ENCODE measurements at regions not wholly inside any gene's neighbourhood (a gene's known extent, or its start where the extent isn't known, plus 50 kb on each side); places are given as distances from the start of the nearest gene placed in this dataset.

GRCh38 chr10:21334891-21335696 lies 190.4 kb downstream of the SKIDA1 start:
- Mint-ChIP-seq H3K4me1 (ENCODE audit: low read depth) (no peaks in the 10 kb centered on the region), H3K36me3 (ENCODE audit: low read depth) (no peaks in the 10 kb centered on the region), H3K27ac (no peak overlapping the region), H3K4me3 (no peak overlapping the region), H3K27me3 (ENCODE audit: low read depth) (no peaks in the 10 kb centered on the region), H3K9me3 (peaks cover 3% of the 10 kb centered on the region)

- no peaks in the 10 kb centered on the region for H3K36me3 Mint-ChIP-seq (ENCODE audit: low read depth)
- H3K27me3 Mint-ChIP-seq (ENCODE audit: low read depth): no peaks in the 10 kb centered on the region
- no peak overlapping the region for H3K27ac Mint-ChIP-seq
Measured at GRCh38 chr10:21330628-21331020, 194.9 kb downstream of the SKIDA1 start.

GRCh38 chr10:21329995-21330627 lies 195.4 kb downstream of the SKIDA1 start:
- no peak overlapping the region for H3K4me3 Mint-ChIP-seq
- H3K9me3 Mint-ChIP-seq: no peaks in the 10 kb centered on the region
- H3K27me3 Mint-ChIP-seq (ENCODE audit: low read depth): no peaks in the 10 kb centered on the region
- no peaks in the 10 kb centered on the region for H3K4me1 Mint-ChIP-seq (ENCODE audit: low read depth)
- no peak overlapping the region for H3K27ac Mint-ChIP-seq
- H3K36me3 Mint-ChIP-seq (ENCODE audit: low read depth): no peaks in the 10 kb centered on the region

More at GRCh38 chr10:21330628-21331020, 194.9 kb downstream of the SKIDA1 start:
- Mint-ChIP-seq H3K9me3 (no peaks in the 10 kb centered on the region), H3K4me1 (ENCODE audit: low read depth) (no peaks in the 10 kb centered on the region), H3K4me3 (no peak overlapping the region)

- Mint-ChIP-seq H3K36me3 (ENCODE audit: low read depth) (no peaks in the 10 kb centered on the region), H3K27ac (no peak overlapping the region), H3K9me3 (no peaks in the 10 kb centered on the region), H3K4me1 (ENCODE audit: low read depth) (no peaks in the 10 kb centered on the region), H3K27me3 (ENCODE audit: low read depth) (no peaks in the 10 kb centered on the region), H3K4me3 (no peak overlapping the region)
Measured at GRCh38 chr10:21327289-21327993, 198.0 kb downstream of the SKIDA1 start.

- no peaks in the 10 kb centered on the region for H3K9me3 Mint-ChIP-seq
- H3K27me3 Mint-ChIP-seq (ENCODE audit: low read depth): no peaks in the 10 kb centered on the region
- H3K27ac Mint-ChIP-seq: no peak overlapping the region
- no peaks in the 10 kb centered on the region for H3K4me1 Mint-ChIP-seq (ENCODE audit: low read depth)
- H3K36me3 Mint-ChIP-seq (ENCODE audit: low read depth): no peaks in the 10 kb centered on the region
- no peak overlapping the region for H3K4me3 Mint-ChIP-seq
Measured at GRCh38 chr10:21326594-21327288, 198.7 kb downstream of the SKIDA1 start.

GRCh38 chr10:21318540-21319167 lies 206.8 kb downstream of the SKIDA1 start:
- no peaks in the 10 kb centered on the region for H3K9me3 Mint-ChIP-seq
- no peak overlapping the region for H3K4me3 Mint-ChIP-seq
- no peak overlapping the region for H3K27ac Mint-ChIP-seq
- no peaks in the 10 kb centered on the region for H3K36me3 Mint-ChIP-seq (ENCODE audit: low read depth)
- H3K4me1 Mint-ChIP-seq (ENCODE audit: low read depth): no peaks in the 10 kb centered on the region
- H3K27me3 Mint-ChIP-seq (ENCODE audit: low read depth): no peaks in the 10 kb centered on the region

GRCh38 chr10:21317902-21318301 lies 207.6 kb downstream of the SKIDA1 start:
- Mint-ChIP-seq H3K9me3 (no peaks in the 10 kb centered on the region), H3K4me1 (ENCODE audit: low read depth) (no peaks in the 10 kb centered on the region), H3K27ac (no peak overlapping the region), H3K36me3 (ENCODE audit: low read depth) (no peaks in the 10 kb centered on the region), H3K4me3 (no peak overlapping the region), H3K27me3 (ENCODE audit: low read depth) (no peaks in the 10 kb centered on the region)

GRCh38 chr10:21315645-21316220 lies 209.7 kb downstream of the SKIDA1 start:
- Mint-ChIP-seq H3K27me3 (ENCODE audit: low read depth) (no peaks in the 10 kb centered on the region), H3K27ac (no peak overlapping the region), H3K4me1 (ENCODE audit: low read depth) (no peaks in the 10 kb centered on the region), H3K4me3 (no peak overlapping the region), H3K9me3 (no peaks in the 10 kb centered on the region), H3K36me3 (ENCODE audit: low read depth) (no peaks in the 10 kb centered on the region)

GRCh38 chr10:21314906-21315644 lies 210.4 kb downstream of the SKIDA1 start:
- no peaks in the 10 kb centered on the region for H3K36me3 Mint-ChIP-seq (ENCODE audit: low read depth)
- no peak overlapping the region for H3K4me3 Mint-ChIP-seq
- H3K27me3 Mint-ChIP-seq (ENCODE audit: low read depth): no peaks in the 10 kb centered on the region
- H3K4me1 Mint-ChIP-seq (ENCODE audit: low read depth): no peaks in the 10 kb centered on the region
- H3K9me3 Mint-ChIP-seq: no peaks in the 10 kb centered on the region
- no peak overlapping the region for H3K27ac Mint-ChIP-seq

- no peaks in the 10 kb centered on the region for H3K9me3 Mint-ChIP-seq
- H3K4me3 Mint-ChIP-seq: no peak overlapping the region
- H3K36me3 Mint-ChIP-seq (ENCODE audit: low read depth): no peaks in the 10 kb centered on the region
- no peaks in the 10 kb centered on the region for H3K4me1 Mint-ChIP-seq (ENCODE audit: low read depth)
- H3K27me3 Mint-ChIP-seq (ENCODE audit: low read depth): no peaks in the 10 kb centered on the region
- no peak overlapping the region for H3K27ac Mint-ChIP-seq
Measured at GRCh38 chr10:21314111-21314626, 211.3 kb downstream of the SKIDA1 start.

- H3K4me3 Mint-ChIP-seq: no peak overlapping the region
- H3K4me1 Mint-ChIP-seq (ENCODE audit: low read depth): no peaks in the 10 kb centered on the region
- H3K9me3 Mint-ChIP-seq: no peaks in the 10 kb centered on the region
- H3K36me3 Mint-ChIP-seq (ENCODE audit: low read depth): no peaks in the 10 kb centered on the region
- H3K27ac Mint-ChIP-seq: no peak overlapping the region
- peaks cover under 1% of the 10 kb centered on the region for H3K27me3 Mint-ChIP-seq (ENCODE audit: low read depth)
Measured at GRCh38 chr10:21313691-21314090, 211.8 kb downstream of the SKIDA1 start.

GRCh38 chr10:21311426-21311825 lies 214.1 kb downstream of the SKIDA1 start:
- no peak overlapping the region for H3K4me3 Mint-ChIP-seq
- H3K9me3 Mint-ChIP-seq: no peaks in the 10 kb centered on the region
- peaks cover 3% of the 10 kb centered on the region for H3K27me3 Mint-ChIP-seq (ENCODE audit: low read depth)
- no peak overlapping the region for H3K27ac Mint-ChIP-seq
- no peaks in the 10 kb centered on the region for H3K36me3 Mint-ChIP-seq (ENCODE audit: low read depth)
- H3K4me1 Mint-ChIP-seq (ENCODE audit: low read depth): no peaks in the 10 kb centered on the region

- Mint-ChIP-seq H3K36me3 (ENCODE audit: low read depth) (no peaks in the 10 kb centered on the region), H3K4me1 (ENCODE audit: low read depth) (no peaks in the 10 kb centered on the region), H3K4me3 (no peak overlapping the region), H3K27me3 (ENCODE audit: low read depth) (peaks cover 3% of the 10 kb centered on the region), H3K9me3 (no peaks in the 10 kb centered on the region), H3K27ac (peak overlapping the region; percentile 19)
Measured at GRCh38 chr10:21309427-21309826, 216.1 kb downstream of the SKIDA1 start.

All from T-helper 1 cell treated with Interleukin-12 subunit alpha and Interleukin-12 subunit beta and Interleukin-4 antibody, amounts not matched to agents 30 μg/mL and 1 μg/mL, for 36 hours (primary cell).